Calu3 (cell line): ENCODE measurements at regions not wholly inside any gene's neighbourhood (a gene's known extent, or its start where the extent isn't known, plus 50 kb on each side); places are given as distances from the start of the nearest gene placed in this dataset.

Source experiments
- BruUV-seq: library from RNA; stranded (reverse); fragments of 400-500 nt; replicated peaks from 2 replicates; lab custom pipeline; 2021; lab: Mats Ljungman, UMichigan
- CTCF ChIA-PET: fragments of 300-600 bp; sonication (Branson Sonifier 250); formaldehyde crosslinking; loops from one replicate; lab custom pipeline; 2022; ENCODE audit warnings: antibody characterized with exemption; lab: Charles Lee
- DNase-seq: peaks from one replicate; pipeline ENCODE4 v3.0.0; 2022
- H3K27ac Mint-ChIP-seq: one replicate; pipeline ENCODE4 v1.8.0; 2022; ENCODE audit warnings: mixed read lengths; ENCODE audit not compliant: unreplicated experiment
- H3K27me3 Mint-ChIP-seq: one replicate; pipeline ENCODE4 v1.8.0; 2022; ENCODE audit warnings: mixed read lengths; ENCODE audit not compliant: unreplicated experiment
- H3K36me3 Mint-ChIP-seq: one replicate; pipeline ENCODE4 v1.8.0; 2022; ENCODE audit warnings: mild to moderate bottlenecking, moderate library complexity, mixed read lengths; ENCODE audit not compliant: insufficient read depth, unreplicated experiment
- H3K4me1 Mint-ChIP-seq: one replicate; pipeline ENCODE4 v1.8.0; 2022; ENCODE audit warnings: mild to moderate bottlenecking, low read depth, mixed read lengths; ENCODE audit not compliant: unreplicated experiment
- H3K4me3 Mint-ChIP-seq: one replicate; pipeline ENCODE4 v1.8.0; 2022; ENCODE audit warnings: mild to moderate bottlenecking, low read depth, moderate library complexity, mixed read lengths; ENCODE audit not compliant: unreplicated experiment
- H3K9me3 Mint-ChIP-seq: one replicate; pipeline ENCODE4 v1.8.0; 2022; ENCODE audit warnings: low read depth, mixed read lengths; ENCODE audit not compliant: unreplicated experiment
- intact Hi-C: fragments of 100-400 bp; cut with micrococcal nuclease; formaldehyde crosslinking; loops from one replicate; pipeline ENCODE4 v1.10.0; 2022; ENCODE audit not compliant: unreplicated experiment
- TF ChIP-seq, protein P1 (sequence below): fragments of 200-600 bp; IDR thresholded peaks from one replicate; pipeline ENCODE4 v1.8.0; 2022; ENCODE audit warnings: antibody characterized with exemption; ENCODE audit not compliant: unreplicated experiment

GRCh38 chr6:71203206-71203605 lies 85.4 kb upstream of the OGFRL1 start:
- CTCF ChIA-PET = no interaction called here
- Mint-ChIP-seq H3K4me1 (no peaks in the 10 kb centered on the region), H3K27ac (no peak overlapping the region), H3K27me3 (no peaks in the 10 kb centered on the region), H3K9me3 (peaks cover 4% of the 10 kb centered on the region), H3K36me3 (no peaks in the 10 kb centered on the region), H3K4me3 (no peak overlapping the region)
- BruUV-seq = no TSS peak
- TF ChIP-seq, protein P1, sequence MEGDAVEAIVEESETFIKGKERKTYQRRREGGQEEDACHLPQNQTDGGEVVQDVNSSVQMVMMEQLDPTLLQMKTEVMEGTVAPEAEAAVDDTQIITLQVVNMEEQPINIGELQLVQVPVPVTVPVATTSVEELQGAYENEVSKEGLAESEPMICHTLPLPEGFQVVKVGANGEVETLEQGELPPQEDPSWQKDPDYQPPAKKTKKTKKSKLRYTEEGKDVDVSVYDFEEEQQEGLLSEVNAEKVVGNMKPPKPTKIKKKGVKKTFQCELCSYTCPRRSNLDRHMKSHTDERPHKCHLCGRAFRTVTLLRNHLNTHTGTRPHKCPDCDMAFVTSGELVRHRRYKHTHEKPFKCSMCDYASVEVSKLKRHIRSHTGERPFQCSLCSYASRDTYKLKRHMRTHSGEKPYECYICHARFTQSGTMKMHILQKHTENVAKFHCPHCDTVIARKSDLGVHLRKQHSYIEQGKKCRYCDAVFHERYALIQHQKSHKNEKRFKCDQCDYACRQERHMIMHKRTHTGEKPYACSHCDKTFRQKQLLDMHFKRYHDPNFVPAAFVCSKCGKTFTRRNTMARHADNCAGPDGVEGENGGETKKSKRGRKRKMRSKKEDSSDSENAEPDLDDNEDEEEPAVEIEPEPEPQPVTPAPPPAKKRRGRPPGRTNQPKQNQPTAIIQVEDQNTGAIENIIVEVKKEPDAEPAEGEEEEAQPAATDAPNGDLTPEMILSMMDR = no peak
- DNase-seq = no peak
- intact Hi-C loops = no loop called here

DNA sequence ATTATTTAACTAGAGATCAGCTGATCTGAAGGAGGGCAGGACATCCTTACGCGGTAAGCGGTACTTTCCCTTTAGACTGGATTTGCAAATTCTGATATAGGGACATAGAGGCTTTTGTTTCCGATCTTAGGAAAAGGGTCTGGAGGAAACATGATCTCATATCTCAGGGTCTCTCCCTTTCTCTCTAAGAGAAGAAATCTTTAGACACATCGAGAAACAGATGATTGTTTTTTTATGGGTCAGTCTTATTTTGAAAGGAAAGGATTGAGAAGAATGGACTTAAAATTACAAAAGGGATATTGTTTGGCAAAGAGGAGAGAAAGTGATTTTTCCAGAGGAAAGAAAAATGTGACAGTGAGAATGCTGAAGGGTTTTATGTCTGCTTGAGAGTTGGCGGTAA lies 83.9 kb upstream of the OGFRL1 start:
- intact Hi-C loops = no loop called here
- CTCF ChIA-PET = no interaction called here
- no peak for DNase-seq
- Mint-ChIP-seq H3K4me1 (no peaks in the 10 kb centered on the region), H3K4me3 (no peak overlapping the region), H3K36me3 (no peaks in the 10 kb centered on the region), H3K9me3 (peaks cover 4% of the 10 kb centered on the region), H3K27ac (no peak overlapping the region), H3K27me3 (no peaks in the 10 kb centered on the region)
- no TSS peak for BruUV-seq
- TF ChIP-seq, protein P1 = no peak

GRCh38 chr6:71205336-71205956 lies 83.2 kb upstream of the OGFRL1 start:
- DNase-seq = no peak
- H3K27ac Mint-ChIP-seq = no peak overlapping the region
- H3K9me3 Mint-ChIP-seq = peaks cover 4% of the 10 kb centered on the region
- no TSS peak for BruUV-seq
- intact Hi-C loops = no loop called here
- H3K4me1 Mint-ChIP-seq = no peaks in the 10 kb centered on the region
- H3K36me3 Mint-ChIP-seq = no peaks in the 10 kb centered on the region
- H3K4me3 Mint-ChIP-seq = no peak overlapping the region
- TF ChIP-seq, protein P1 = no peak
- CTCF ChIA-PET = no interaction called here
- no peaks in the 10 kb centered on the region for H3K27me3 Mint-ChIP-seq

DNA sequence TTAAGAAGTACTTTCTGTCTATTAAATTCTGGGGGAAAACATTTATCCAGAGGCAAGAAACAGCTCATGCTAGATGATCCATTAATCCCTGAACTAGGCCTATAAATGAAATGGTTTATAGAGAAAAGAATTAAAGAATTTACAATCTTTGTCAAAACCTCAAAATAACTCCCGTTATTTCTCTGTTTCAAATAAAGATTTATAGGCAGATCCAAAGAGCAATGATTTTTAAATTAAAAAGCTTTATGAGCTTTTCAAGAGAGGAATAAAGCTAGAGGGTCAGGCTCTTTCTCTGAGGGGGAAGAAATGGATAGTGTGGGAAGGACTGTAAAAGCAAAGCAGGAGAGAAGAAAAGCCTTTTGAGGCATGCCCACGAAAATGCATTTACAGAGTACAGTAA lies 82.5 kb upstream of the OGFRL1 start:
- CTCF ChIA-PET = no interaction called here
- Mint-ChIP-seq H3K27me3 (no peaks in the 10 kb centered on the region), H3K27ac (no peak overlapping the region), H3K36me3 (no peaks in the 10 kb centered on the region), H3K4me1 (no peaks in the 10 kb centered on the region), H3K4me3 (no peak overlapping the region), H3K9me3 (peaks cover 4% of the 10 kb centered on the region)
- intact Hi-C loops = no loop called here
- BruUV-seq = no TSS peak
- DNase-seq = no peak
- TF ChIP-seq, protein P1 = no peak
